Left lung (tissue), 4 donors: ENCODE measurements at regions not wholly inside any gene's neighbourhood (a gene's known extent, or its start where the extent isn't known, plus 50 kb on each side); places are given as distances from the start of the nearest gene placed in this dataset.

Experiments used
- ATAC-seq: fragments of 200-7000 bp; cut with Tn5 transposase; one replicate; pipeline ENCODE4 v1.9.1; 2020; ENCODE audit warnings: moderate library complexity
- DNase-seq, 4 donors: peaks; one replicate each; pipeline ENCODE4 v3.0.0-alpha.2; 2013 to 2020
- H3K27ac ChIP-seq, 2 donors: fragments of 200-600 bp; sonication (generic) in 1 of 2; one replicate each; pipeline versions ENCODE4 v1.5.0 to v1.8.0; 2020 to 2021
- H3K27me3 ChIP-seq, 2 donors: fragments of 200-600 bp; sonication (generic) in 1 of 2; one replicate each; pipeline versions ENCODE4 v1.5.0 to v1.8.0; 2020 to 2021
- H3K36me3 ChIP-seq, 2 donors: fragments of 200-600 bp; sonication (generic) in 1 of 2; one replicate each; pipeline versions ENCODE4 v1.5.0 to v1.8.0; 2020 to 2021
- H3K4me1 ChIP-seq, 2 donors: fragments of 200-600 bp; one replicate each; pipeline ENCODE4 v1.8.0; 2021
- H3K4me3 ChIP-seq, 2 donors: fragments of 200-600 bp; sonication (generic) in 1 of 2; one replicate each; pipeline versions ENCODE4 v1.5.0 to v1.8.0; 2020 to 2021; ENCODE audit warnings: mild to moderate bottlenecking in 1 of 2
- H3K9me3 ChIP-seq, 2 donors: fragments of 200-600 bp; sonication (generic) in 1 of 2; one replicate each; pipeline versions ENCODE4 v1.5.0 to v1.8.0; 2020 to 2021
- intact Hi-C, 2 donors: fragments of 100-400 bp; cut with DNase I; formaldehyde crosslinking; loops; one replicate each; pipeline versions ENCODE4 v1.11.2 to v1.14.2; 2022
- TF ChIP-seq, protein P1 (sequence below), 2 donors: fragments of 200-600 bp; sonication (generic) in 1 of 2; IDR thresholded peaks; one replicate each; pipeline versions ENCODE4 v1.5.0 to v1.8.0; 2021; ENCODE audit warnings: antibody characterized with exemption in 2 of 2
- donor health status: DM: no; HTN: yes; CAD: no.
- donor health status: DM: no; HTN: no; CAD: no.

- TF ChIP-seq, protein P1, sequence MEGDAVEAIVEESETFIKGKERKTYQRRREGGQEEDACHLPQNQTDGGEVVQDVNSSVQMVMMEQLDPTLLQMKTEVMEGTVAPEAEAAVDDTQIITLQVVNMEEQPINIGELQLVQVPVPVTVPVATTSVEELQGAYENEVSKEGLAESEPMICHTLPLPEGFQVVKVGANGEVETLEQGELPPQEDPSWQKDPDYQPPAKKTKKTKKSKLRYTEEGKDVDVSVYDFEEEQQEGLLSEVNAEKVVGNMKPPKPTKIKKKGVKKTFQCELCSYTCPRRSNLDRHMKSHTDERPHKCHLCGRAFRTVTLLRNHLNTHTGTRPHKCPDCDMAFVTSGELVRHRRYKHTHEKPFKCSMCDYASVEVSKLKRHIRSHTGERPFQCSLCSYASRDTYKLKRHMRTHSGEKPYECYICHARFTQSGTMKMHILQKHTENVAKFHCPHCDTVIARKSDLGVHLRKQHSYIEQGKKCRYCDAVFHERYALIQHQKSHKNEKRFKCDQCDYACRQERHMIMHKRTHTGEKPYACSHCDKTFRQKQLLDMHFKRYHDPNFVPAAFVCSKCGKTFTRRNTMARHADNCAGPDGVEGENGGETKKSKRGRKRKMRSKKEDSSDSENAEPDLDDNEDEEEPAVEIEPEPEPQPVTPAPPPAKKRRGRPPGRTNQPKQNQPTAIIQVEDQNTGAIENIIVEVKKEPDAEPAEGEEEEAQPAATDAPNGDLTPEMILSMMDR (IDR thresholded peaks at IDR 0.05), result no peak
- Histone ChIP-seq H3K4me1 (no peaks in the 10 kb centered on the region), H3K27me3 (no peaks in the 10 kb centered on the region), H3K27ac (no peak overlapping the region), H3K36me3 (no peaks in the 10 kb centered on the region), H3K9me3 (no peaks in the 10 kb centered on the region), H3K4me3 (no peak overlapping the region)
- no peak for DNase-seq
- no peak for ATAC-seq
- intact Hi-C loops, result no loop called here
Observed at GRCh38 chr5:174667526-174667925, 56.9 kb upstream of the MSX2 start.

DNA sequence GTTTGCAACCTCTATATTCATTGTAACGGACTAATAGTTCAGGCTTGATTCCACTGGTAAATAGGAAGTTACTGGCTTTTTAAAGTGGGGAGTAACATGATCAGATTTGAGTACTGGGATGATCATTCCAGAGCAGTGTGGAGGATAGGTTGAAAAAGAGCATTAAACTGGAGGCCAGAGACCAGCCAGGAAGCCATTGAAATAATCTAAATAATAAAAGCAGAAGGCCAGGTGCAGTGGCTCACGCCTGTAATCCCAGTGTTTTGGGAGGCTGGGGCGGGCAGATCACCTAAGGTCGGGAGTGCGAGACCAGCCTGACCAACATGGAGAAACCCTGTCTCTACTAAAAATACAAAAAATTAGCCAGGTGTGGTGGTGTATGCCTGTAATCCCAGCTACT is 56.0 kb upstream of the MSX2 start:
- Histone ChIP-seq H3K27ac (no peak overlapping the region), H3K4me1 (no peaks in the 10 kb centered on the region), H3K4me3 (no peak overlapping the region), H3K27me3 (no peaks in the 10 kb centered on the region), H3K36me3 (no peaks in the 10 kb centered on the region), H3K9me3 (no peaks in the 10 kb centered on the region)
- TF ChIP-seq, protein P1 (IDR thresholded peaks at IDR 0.05), result no peak
- DNase-seq (no peak), ATAC-seq (no peak)
- intact Hi-C loops, result no loop called here
